Activated CD4-positive, alpha-beta T cell treated with anti-CD3 and anti-CD28 coated beads, Interleukin-2, amount 50 U/mL, for 1 hour (primary cell): ENCODE measurements at regions not wholly inside any gene's neighbourhood (a gene's known extent, or its start where the extent isn't known, plus 50 kb on each side); places are given as distances from the start of the nearest gene placed in this dataset.

Source experiments
- DNase-seq: peaks from one replicate; pipeline ENCODE4 v3.0.0-alpha.2; 2020

- DNase-seq, result no peak
Observed at GRCh38 chr6:99802396-99803031, 191.5 kb downstream of the MCHR2 start.

GRCh38 chr6:99808992-99809391, 185.0 kb downstream of the MCHR2 start:
- no peak for DNase-seq

- no peak for DNase-seq
Observed at GRCh38 chr6:99810295-99810694, 183.7 kb downstream of the MCHR2 start.

GRCh38 chr6:99810942-99811620, 182.9 kb downstream of the MCHR2 start:
- DNase-seq, result no peak

- DNase-seq, result no peak
Observed at GRCh38 chr6:99811636-99812035, 182.4 kb downstream of the MCHR2 start.

- DNase-seq, result no peak
Observed at GRCh38 chr6:99813565-99813964, 180.5 kb downstream of the MCHR2 start.

- DNase-seq, result no peak
Observed at GRCh38 chr6:99814230-99814928, 179.6 kb downstream of the MCHR2 start.

GRCh38 chr6:99816795-99817194, 177.2 kb downstream of the MCHR2 start:
- DNase-seq, result no peak

- DNase-seq, result no peak
Observed at GRCh38 chr6:99818161-99818560, 175.9 kb downstream of the MCHR2 start.

GRCh38 chr6:99819853-99820252, 174.2 kb downstream of the MCHR2 start:
- DNase-seq, result no peak

GRCh38 chr6:99821164-99821563, 172.9 kb downstream of the MCHR2 start:
- DNase-seq, result no peak

- DNase-seq, result no peak
Observed at GRCh38 chr6:99822741-99823512, 171.1 kb downstream of the MCHR2 start.

- DNase-seq, result peak; percentile 5
Observed at GRCh38 chr6:99823513-99824235, 170.3 kb downstream of the MCHR2 start.

- DNase-seq, result no peak
Observed at GRCh38 chr6:99833034-99833433, 161.0 kb downstream of the MCHR2 start.

GRCh38 chr6:99836471-99836870, 157.6 kb downstream of the MCHR2 start:
- no peak for DNase-seq

- no peak for DNase-seq
Observed at GRCh38 chr6:99838607-99839006, 155.4 kb downstream of the MCHR2 start.

GRCh38 chr6:99841297-99841696, 152.7 kb downstream of the MCHR2 start:
- no peak for DNase-seq

GRCh38 chr6:99846006-99846405, 148.0 kb downstream of the MCHR2 start:
- DNase-seq, result no peak

- no peak for DNase-seq
Observed at GRCh38 chr6:99850841-99851240, 143.2 kb downstream of the MCHR2 start.

GRCh38 chr6:99852031-99852430, 142.0 kb downstream of the MCHR2 start:
- DNase-seq, result no peak

- no peak for DNase-seq
Observed at GRCh38 chr6:99867026-99867425, 127.0 kb downstream of the MCHR2 start.

GRCh38 chr6:99868074-99868702, 125.8 kb downstream of the MCHR2 start:
- peak; percentile 66 for DNase-seq
